ENCODE measurements at regions not wholly inside any gene's neighbourhood (a gene's known extent, or its start where the extent isn't known, plus 50 kb on each side); places are given as distances from the start of the nearest gene placed in this dataset.

- no peak overlapping the region for H3K4me3 ChIP-seq (ENCODE audit: control insufficient read depth, low read depth, low read length)
- TF ChIP-seq CTCF (IDR thresholded peaks at IDR 0.05; ENCODE audit: control insufficient read depth, insufficient read depth, low read depth, low read length, missing control alignments): no peak
- DNase-seq (ENCODE audit: low read depth): no peak
Measured at GRCh38 chr2:154554046-154554445, 144.4 kb upstream of the KCNJ3 start.

GRCh38 chr2:154555710-154556109 lies 142.8 kb upstream of the KCNJ3 start:
- no peak for TF ChIP-seq CTCF (IDR thresholded peaks at IDR 0.05; ENCODE audit: control insufficient read depth, insufficient read depth, low read depth, low read length, missing control alignments)
- no peak overlapping the region for H3K4me3 ChIP-seq (ENCODE audit: control insufficient read depth, low read depth, low read length)
- DNase-seq (ENCODE audit: low read depth): no peak

GRCh38 chr2:154556146-154556545 lies 142.3 kb upstream of the KCNJ3 start:
- no peak for DNase-seq (ENCODE audit: low read depth)
- no peak for TF ChIP-seq CTCF (IDR thresholded peaks at IDR 0.05; ENCODE audit: control insufficient read depth, insufficient read depth, low read depth, low read length, missing control alignments)
- H3K4me3 ChIP-seq (ENCODE audit: control insufficient read depth, low read depth, low read length): no peak overlapping the region

- no peak for DNase-seq (ENCODE audit: low read depth)
- H3K4me3 ChIP-seq (ENCODE audit: control insufficient read depth, low read depth, low read length): no peak overlapping the region
- TF ChIP-seq CTCF (IDR thresholded peaks at IDR 0.05; ENCODE audit: control insufficient read depth, insufficient read depth, low read depth, low read length, missing control alignments): no peak
Measured at GRCh38 chr2:154556607-154557006, 141.9 kb upstream of the KCNJ3 start.

- no peak for TF ChIP-seq CTCF (IDR thresholded peaks at IDR 0.05; ENCODE audit: control insufficient read depth, insufficient read depth, low read depth, low read length, missing control alignments)
- H3K4me3 ChIP-seq (ENCODE audit: control insufficient read depth, low read depth, low read length): no peak overlapping the region
- DNase-seq (ENCODE audit: low read depth): no peak
Measured at GRCh38 chr2:154557906-154558305, 140.6 kb upstream of the KCNJ3 start.

GRCh38 chr2:154565433-154565832 lies 133.1 kb upstream of the KCNJ3 start:
- no peak for DNase-seq (ENCODE audit: low read depth)
- no peak for TF ChIP-seq CTCF (IDR thresholded peaks at IDR 0.05; ENCODE audit: control insufficient read depth, insufficient read depth, low read depth, low read length, missing control alignments)

GRCh38 chr2:154568413-154568812 lies 130.1 kb upstream of the KCNJ3 start:
- no peak for TF ChIP-seq CTCF (IDR thresholded peaks at IDR 0.05; ENCODE audit: control insufficient read depth, insufficient read depth, low read depth, low read length, missing control alignments)
- DNase-seq (ENCODE audit: low read depth): no peak
- no peak overlapping the region for H3K4me3 ChIP-seq (ENCODE audit: control insufficient read depth, low read depth, low read length)

More at GRCh38 chr2:154565433-154565832, 133.1 kb upstream of the KCNJ3 start:
- no peak overlapping the region for H3K4me3 ChIP-seq (ENCODE audit: control insufficient read depth, low read depth, low read length)
